ENCODE measurements at regions not wholly inside any gene's neighbourhood (a gene's known extent, or its start where the extent isn't known, plus 50 kb on each side); places are given as distances from the start of the nearest gene placed in this dataset.

DNA sequence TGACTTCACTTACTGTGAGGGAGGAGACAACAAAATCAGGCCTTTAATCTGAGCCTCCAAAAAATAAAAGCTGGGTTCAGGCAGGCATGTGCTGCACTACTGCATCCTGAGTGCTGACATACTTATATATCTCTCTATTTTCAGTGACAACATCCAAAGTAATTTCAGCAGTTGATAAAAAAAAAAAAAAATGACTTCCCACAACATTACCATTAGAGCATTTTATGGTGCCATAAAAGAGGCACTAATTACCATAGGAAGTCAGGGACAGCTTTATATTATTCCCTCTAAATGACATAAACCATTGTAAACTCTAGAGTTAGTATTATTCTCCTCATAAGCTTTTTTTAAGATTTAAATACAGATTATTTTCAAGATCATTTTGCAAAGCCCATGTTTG is 346.1 kb downstream of the SLCO4C1 start:
- TF ChIP-seq, protein P1, sequence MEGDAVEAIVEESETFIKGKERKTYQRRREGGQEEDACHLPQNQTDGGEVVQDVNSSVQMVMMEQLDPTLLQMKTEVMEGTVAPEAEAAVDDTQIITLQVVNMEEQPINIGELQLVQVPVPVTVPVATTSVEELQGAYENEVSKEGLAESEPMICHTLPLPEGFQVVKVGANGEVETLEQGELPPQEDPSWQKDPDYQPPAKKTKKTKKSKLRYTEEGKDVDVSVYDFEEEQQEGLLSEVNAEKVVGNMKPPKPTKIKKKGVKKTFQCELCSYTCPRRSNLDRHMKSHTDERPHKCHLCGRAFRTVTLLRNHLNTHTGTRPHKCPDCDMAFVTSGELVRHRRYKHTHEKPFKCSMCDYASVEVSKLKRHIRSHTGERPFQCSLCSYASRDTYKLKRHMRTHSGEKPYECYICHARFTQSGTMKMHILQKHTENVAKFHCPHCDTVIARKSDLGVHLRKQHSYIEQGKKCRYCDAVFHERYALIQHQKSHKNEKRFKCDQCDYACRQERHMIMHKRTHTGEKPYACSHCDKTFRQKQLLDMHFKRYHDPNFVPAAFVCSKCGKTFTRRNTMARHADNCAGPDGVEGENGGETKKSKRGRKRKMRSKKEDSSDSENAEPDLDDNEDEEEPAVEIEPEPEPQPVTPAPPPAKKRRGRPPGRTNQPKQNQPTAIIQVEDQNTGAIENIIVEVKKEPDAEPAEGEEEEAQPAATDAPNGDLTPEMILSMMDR (IDR thresholded peaks at IDR 0.05) = no peak
- TF ChIP-seq TCF7L2 (IDR thresholded peaks at IDR 0.05; ENCODE audit: low read depth, low read length) = no peak
- no peak for TF ChIP-seq POLR2AphosphoS5 (IDR thresholded peaks at IDR 0.05; ENCODE audit: low read depth, low read length)
